Neural progenitor cell (in vitro differentiated cells): ENCODE measurements at regions not wholly inside any gene's neighbourhood (a gene's known extent, or its start where the extent isn't known, plus 50 kb on each side); places are given as distances from the start of the nearest gene placed in this dataset.

Experiments used
- EZH2phosphoT487 ChIP-seq: fragments of 200-600 bp; sonication (generic); IDR thresholded peaks from 2 replicates; pipeline ENCODE4 v1.6.1; 2017; ENCODE audit warnings: antibody characterized with exemption
- TF ChIP-seq, protein P1 (sequence below): fragments of 200-600 bp; sonication (generic); IDR thresholded peaks from 2 replicates; pipeline ENCODE4 v1.5.1; 2017; ENCODE audit warnings: antibody characterized with exemption, mild to moderate bottlenecking

GRCh38 chr9:88818495-88819201, 172.6 kb upstream of the S1PR3 start:
- TF ChIP-seq, protein P1, sequence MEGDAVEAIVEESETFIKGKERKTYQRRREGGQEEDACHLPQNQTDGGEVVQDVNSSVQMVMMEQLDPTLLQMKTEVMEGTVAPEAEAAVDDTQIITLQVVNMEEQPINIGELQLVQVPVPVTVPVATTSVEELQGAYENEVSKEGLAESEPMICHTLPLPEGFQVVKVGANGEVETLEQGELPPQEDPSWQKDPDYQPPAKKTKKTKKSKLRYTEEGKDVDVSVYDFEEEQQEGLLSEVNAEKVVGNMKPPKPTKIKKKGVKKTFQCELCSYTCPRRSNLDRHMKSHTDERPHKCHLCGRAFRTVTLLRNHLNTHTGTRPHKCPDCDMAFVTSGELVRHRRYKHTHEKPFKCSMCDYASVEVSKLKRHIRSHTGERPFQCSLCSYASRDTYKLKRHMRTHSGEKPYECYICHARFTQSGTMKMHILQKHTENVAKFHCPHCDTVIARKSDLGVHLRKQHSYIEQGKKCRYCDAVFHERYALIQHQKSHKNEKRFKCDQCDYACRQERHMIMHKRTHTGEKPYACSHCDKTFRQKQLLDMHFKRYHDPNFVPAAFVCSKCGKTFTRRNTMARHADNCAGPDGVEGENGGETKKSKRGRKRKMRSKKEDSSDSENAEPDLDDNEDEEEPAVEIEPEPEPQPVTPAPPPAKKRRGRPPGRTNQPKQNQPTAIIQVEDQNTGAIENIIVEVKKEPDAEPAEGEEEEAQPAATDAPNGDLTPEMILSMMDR: no peak
- no peak for TF ChIP-seq EZH2phosphoT487
